ENCODE measurements at regions not wholly inside any gene's neighbourhood (a gene's known extent, or its start where the extent isn't known, plus 50 kb on each side); places are given as distances from the start of the nearest gene placed in this dataset.

GRCh38 chr7:36090976-36091873, 61.8 kb upstream of the EEPD1 start:
- no peak overlapping the region for H3K27ac ChIP-seq (ENCODE audit: insufficient read depth, low read depth, low read length)
- no peak overlapping the region for H3K4me3 ChIP-seq (replicated peaks in 1 of 3; ENCODE audit: insufficient read depth in 1 of 3, low read depth in 1 of 3, low read length in 3 of 3)
- no peaks in the 10 kb centered on the region for H3K9me3 ChIP-seq (replicated peaks; ENCODE audit: control insufficient read depth, insufficient read depth, low read length)
- H2AFZ ChIP-seq (ENCODE audit: low read depth, low read length): no peak overlapping the region
- H3K27me3 ChIP-seq (ENCODE audit: control insufficient read depth in 2 of 2, insufficient read depth in 2 of 2, low read length in 2 of 2): peaks cover 5 to 7% of the 10 kb centered on the region in 2 experiments
- H3K9ac ChIP-seq (replicated peaks; ENCODE audit: extremely low read depth, insufficient read depth, low read length): no peak overlapping the region
- no peak overlapping the region for H3K4me2 ChIP-seq (ENCODE audit: insufficient read depth, low read length)
- intact Hi-C loops (cut with micrococcal nuclease) (no loop called here), dilution Hi-C loops (cut with MboI; ENCODE audit: extremely low pct_ligation_motif_present, low sequenced_read_pairs) (no loop called here)
- CTCF ChIA-PET: interaction anchor here (1.3 kb wide), 1 partner anchor 12 kb away, joined by 4 read pairs; no protein-coding TSS in a partner anchor
- H3K4me1 ChIP-seq (ENCODE audit: control insufficient read depth, extremely low read depth, insufficient read depth, low read length): no peaks in the 10 kb centered on the region
- H3K36me3 ChIP-seq (ENCODE audit: control insufficient read depth in 2 of 2, extremely low read depth in 1 of 2, insufficient read depth in 2 of 2, low read length in 2 of 2): no peaks in the 10 kb centered on the region
- TF ChIP-seq MYC (IDR thresholded peaks at IDR 0.05; ENCODE audit: low read depth, low read length): no peak
- no peak for TF ChIP-seq EZH2 (IDR thresholded peaks at IDR 0.05; ENCODE audit: borderline replicate concordance, low read depth, low read length, severe bottlenecking)
- no peak for TF ChIP-seq CTCF (IDR thresholded peaks at IDR 0.05; ENCODE audit: extremely low read depth in 1 of 2, insufficient read depth in 1 of 2, low read depth in 1 of 2, low read length in 2 of 2)
- no peak for TF ChIP-seq POLR2AphosphoS5 (IDR thresholded peaks at IDR 0.05; ENCODE audit: insufficient read depth, low read depth, low read length)
- TF ChIP-seq JUN (IDR thresholded peaks at IDR 0.05; ENCODE audit: borderline replicate concordance, insufficient read depth, insufficient read length, low read depth): no peak
- TF ChIP-seq GATA2 (IDR thresholded peaks at IDR 0.05; ENCODE audit: insufficient read depth, insufficient read length, low read depth, low read length): no peak
- no peak for TF ChIP-seq FOS (IDR thresholded peaks at IDR 0.05; ENCODE audit: borderline replicate concordance, insufficient read depth, low read length)
- TF ChIP-seq POLR2A (IDR thresholded peaks at IDR 0.05; ENCODE audit: low read depth, low read length): no peak
- no peak for TF ChIP-seq MAX (IDR thresholded peaks at IDR 0.05; ENCODE audit: insufficient read depth, insufficient read length)
- FAIRE-seq (no peak), DNase-seq (ENCODE audit: low read depth, low spot score) (no peak)
- no TSS peak for BruUV-seq (replicated peaks)
- POLR2A ChIA-PET: no interaction called here
- H4K20me1 ChIP-seq (replicated peaks; ENCODE audit: control insufficient read depth, extremely low read depth, insufficient read depth, low read length): no peaks in the 10 kb centered on the region
- no peaks in the 10 kb centered on the region for H3K79me2 ChIP-seq (ENCODE audit: control insufficient read depth, insufficient read depth, low read length)
- no peaks in the 10 kb centered on the region for H3K9me1 ChIP-seq (replicated peaks; ENCODE audit: control insufficient read depth, extremely low read depth, insufficient read depth, low read length)

Measured in endothelial cell of umbilical vein (primary cell).